GM12874 (cell line): ENCODE measurements at regions not wholly inside any gene's neighbourhood (a gene's known extent, or its start where the extent isn't known, plus 50 kb on each side); places are given as distances from the start of the nearest gene placed in this dataset.
A peak's percentile ranks its signal among the peaks of the same experiment; 100 is the strongest.

Experiments used
- CTCF ChIP-seq: IDR thresholded peaks from 2 replicates; pipeline ENCODE4 v1.5.1; 2011; ENCODE audit warnings: low read depth, mild to moderate bottlenecking, control low read depth, low read length, moderate library complexity; ENCODE audit not compliant: insufficient read depth

DNA sequence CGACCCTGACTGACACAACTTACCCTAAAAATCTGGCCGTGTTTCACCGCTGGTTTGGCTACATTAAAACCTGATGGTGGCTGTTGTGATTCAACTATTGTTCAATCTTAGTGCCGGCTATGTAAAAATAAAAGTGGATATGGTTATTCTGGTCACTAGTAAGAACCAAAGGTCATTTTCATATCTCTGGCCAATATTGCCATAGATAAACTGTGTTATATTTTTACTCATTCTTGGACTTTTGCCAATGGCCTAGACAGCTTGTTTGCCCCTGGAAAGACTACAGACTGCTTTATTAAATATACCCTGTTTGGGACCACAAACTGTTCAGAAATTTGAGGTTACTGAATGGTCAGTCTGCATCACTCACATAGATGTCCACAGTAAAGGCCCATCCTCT, 258.5 kb upstream of the KLHL1 start:
- TF ChIP-seq CTCF: no peak

GRCh38 chr13:70363991-70364390, 255.7 kb upstream of the KLHL1 start:
- TF ChIP-seq CTCF: no peak

DNA sequence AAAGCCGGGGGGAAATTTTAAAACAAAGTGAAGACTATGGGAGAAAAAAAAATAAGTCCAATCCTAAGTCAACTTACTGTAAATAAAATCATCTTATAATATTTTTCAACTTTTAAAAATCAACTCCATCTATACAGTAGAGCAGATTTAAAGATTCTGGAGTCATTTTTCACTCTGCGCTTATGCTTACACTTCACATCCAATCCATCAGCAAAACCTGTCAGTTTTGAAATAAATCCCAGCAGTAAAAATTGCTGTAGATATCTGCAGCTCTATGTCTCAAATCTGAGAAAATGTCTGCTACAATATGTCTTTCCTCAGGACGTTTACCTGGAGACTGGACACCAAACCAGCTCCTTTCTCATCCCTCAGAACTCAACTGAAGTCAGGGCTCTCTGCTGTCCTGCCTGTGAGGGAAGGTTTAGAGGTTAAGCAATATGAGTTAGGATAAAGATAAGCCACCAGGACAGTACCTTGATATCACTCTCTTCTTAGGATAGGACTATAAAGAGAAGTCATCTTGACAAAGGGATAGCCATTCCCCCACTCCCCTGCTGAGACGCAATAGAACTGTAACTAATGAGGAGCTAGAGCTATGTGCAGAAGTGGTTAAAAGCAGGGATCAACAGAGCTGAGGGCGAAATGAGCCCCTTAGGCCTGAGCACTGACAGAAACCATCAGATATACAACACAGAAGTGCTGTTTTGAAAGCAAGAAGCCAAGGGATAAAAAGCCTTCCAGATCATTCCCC, 254.7 kb upstream of the KLHL1 start:
- no peak for TF ChIP-seq CTCF

- TF ChIP-seq CTCF: no peak
These were observed 248.8 kb upstream of the KLHL1 start for GRCh38 chr13:70357031-70357430.

GRCh38 chr13:70353096-70353495, 244.8 kb upstream of the KLHL1 start:
- TF ChIP-seq CTCF: no peak

GRCh38 chr13:70347947-70348620, 239.8 kb upstream of the KLHL1 start:
- TF ChIP-seq CTCF: no peak

GRCh38 chr13:70339738-70340137, 231.5 kb upstream of the KLHL1 start:
- TF ChIP-seq CTCF: peak; percentile 45
